Umbilical cord (tissue), 1 donor: ENCODE measurements at regions not wholly inside any gene's neighbourhood (a gene's known extent, or its start where the extent isn't known, plus 50 kb on each side); places are given as distances from the start of the nearest gene placed in this dataset.

Source experiments
- DNase-seq: peaks from one replicate; pipeline ENCODE4 v3.0.0-alpha.2; 2015; ENCODE audit warnings: low spot score

DNA sequence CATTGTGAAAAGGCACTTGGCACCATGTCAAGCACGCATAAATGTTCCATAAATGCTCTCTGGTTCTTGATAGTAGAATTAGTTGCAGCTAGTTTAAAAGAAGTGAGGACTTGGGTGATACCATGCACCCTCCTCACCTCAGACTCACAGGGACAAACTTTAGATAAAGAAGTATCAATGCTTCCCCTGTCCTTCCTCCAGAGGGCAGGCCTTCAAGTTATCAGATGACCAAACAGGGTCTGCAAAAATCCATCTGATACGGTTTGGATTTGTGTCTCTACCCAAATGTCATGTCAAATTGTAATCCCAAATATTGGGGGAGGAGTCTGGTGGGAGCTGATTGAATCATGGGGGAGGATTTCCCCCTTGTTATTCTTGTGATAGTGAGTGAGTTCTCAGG is 54.1 kb downstream of the C1QL2 start:
- no peak for DNase-seq

GRCh38 chr2:119102964-119103363 is 55.6 kb downstream of the C1QL2 start:
- no peak for DNase-seq

DNA sequence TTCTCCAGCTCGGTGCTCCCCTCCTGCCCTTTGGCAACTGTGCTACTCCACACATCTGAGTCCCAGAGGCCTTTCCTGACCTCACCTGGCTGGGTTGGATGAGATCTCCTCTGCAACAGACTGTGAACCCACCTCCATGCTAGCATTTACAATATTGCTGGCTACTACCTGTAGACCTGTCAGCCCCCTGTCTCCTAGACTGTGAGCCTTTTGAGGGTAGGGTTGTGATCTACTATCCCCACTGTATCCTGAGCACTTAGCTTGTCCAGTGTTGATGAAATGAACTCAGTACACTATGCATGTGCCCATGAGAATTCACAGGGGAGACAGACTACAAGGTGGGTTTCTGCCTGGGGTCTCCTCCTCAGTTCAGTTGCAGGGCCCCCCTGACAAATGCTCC is 70.1 kb downstream of the C1QL2 start:
- DNase-seq: no peak

DNA sequence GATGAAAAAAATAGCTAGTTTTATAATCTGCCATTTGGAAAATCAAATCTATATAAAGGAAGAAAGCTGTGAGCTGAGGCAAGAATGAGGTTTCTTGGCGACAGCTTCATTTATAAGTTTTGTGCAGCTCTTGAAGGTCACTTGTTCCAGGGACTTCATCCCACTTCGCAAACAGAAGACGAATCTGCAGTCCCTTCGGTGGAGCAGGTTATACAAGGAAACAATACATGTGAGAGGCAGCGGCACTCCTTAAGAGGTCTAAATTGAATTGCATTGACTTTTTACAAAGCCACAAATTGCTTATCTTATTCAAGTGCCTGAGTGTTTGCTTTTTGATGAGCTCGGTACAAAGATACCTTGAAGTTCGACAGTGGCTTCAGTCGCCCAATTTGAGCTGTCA is 72.2 kb downstream of the C1QL2 start:
- DNase-seq: no peak

GRCh38 chr2:119085613-119086012 is 72.9 kb downstream of the C1QL2 start:
- DNase-seq: peak; percentile 35

DNA sequence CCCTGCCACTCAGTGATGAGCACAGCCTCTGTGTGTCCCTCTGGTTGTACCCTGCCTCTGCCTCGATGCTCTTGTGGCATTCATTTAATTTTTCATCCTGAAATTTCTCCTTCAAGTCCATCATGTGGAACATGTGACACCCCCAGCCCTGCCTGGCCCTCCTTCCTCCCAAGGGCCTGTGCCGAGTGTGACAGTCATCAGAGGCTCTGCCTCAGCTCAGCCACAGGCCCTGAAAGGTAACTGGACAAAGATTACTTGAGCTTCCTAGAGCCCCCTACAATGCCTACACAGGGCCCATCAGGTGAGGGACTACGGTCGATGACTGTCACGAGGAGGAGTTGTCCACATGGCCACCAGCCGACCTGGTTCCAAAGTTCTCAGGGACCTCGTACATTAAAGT is 75.1 kb downstream of the C1QL2 start:
- DNase-seq: no peak

- no peak for DNase-seq
These were observed 75.6 kb downstream of the C1QL2 start for GRCh38 chr2:119082821-119083400.

- no peak for DNase-seq
These were observed 79.8 kb downstream of the C1QL2 start for GRCh38 chr2:119078796-119079195.

- DNase-seq: no peak
These were observed 81.8 kb downstream of the C1QL2 start for GRCh38 chr2:119076713-119077112.

- no peak for DNase-seq
These were observed 85.3 kb downstream of the C1QL2 start for GRCh38 chr2:119073213-119073612.

DNA sequence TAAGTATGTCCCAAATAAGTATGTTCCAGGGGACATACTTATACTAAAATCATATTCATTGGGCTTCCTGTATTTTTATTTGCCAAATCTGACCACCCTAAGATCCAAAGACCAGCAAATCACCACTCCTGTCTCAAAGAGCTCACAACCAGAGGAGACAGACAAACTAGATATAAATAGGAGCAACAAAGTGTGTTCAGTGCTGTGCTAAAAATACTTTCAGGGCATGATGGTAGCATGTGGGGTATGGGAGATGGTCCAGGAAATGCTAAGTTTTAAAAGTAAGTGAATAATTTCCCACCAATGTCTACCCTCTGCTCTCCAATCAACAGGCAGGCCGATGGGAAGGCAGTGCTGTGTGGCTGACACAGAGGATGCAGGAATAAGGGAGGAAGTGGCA is 87.1 kb downstream of the C1QL2 start:
- no peak for DNase-seq

DNA sequence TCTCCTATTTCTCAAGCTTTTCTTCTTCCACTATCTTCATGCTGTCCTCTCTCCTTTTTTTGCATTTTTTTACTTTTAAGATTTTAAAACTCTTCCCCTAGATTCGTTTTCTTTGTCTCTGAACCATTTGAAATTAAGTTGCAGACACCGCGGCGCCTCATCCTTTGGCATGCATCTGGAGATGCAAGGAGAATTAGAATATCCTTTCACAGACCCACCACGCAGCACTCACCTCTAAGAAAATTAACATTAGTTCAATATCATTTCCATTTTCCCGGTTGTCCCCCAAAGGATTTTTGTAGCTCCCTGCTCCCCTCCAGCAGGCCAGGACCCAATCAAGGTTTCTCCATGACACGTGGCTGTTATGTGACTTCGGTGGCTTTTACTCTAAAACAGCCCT is 88.8 kb downstream of the C1QL2 start:
- DNase-seq: no peak

DNA sequence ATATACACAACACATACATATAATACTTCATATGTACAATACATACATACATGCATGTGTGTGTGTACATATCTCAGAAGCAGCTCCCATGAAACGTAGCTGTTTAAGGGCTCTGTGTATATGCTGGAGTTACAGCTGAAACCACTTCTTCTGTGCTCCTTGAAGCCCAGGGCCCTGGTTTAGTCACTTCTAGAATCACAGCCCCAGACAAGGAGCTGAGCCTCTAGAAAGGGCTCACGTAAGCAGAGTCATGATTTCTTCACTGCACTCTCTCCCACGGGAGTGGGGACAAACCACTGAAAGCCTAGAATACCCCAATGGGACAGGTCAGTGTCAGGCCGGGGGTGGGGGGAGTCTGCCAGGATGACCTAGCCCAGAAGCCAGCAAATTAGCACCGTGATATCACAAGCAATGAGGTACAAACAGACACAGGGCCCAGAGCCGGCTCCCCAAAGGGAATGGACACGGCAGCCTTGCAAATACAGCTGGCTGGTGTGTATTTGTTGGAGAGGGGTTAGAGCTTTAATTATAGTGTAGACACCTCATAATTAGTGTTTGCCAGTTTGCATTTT is 90.3 kb downstream of the C1QL2 start:
- DNase-seq: no peak

DNA sequence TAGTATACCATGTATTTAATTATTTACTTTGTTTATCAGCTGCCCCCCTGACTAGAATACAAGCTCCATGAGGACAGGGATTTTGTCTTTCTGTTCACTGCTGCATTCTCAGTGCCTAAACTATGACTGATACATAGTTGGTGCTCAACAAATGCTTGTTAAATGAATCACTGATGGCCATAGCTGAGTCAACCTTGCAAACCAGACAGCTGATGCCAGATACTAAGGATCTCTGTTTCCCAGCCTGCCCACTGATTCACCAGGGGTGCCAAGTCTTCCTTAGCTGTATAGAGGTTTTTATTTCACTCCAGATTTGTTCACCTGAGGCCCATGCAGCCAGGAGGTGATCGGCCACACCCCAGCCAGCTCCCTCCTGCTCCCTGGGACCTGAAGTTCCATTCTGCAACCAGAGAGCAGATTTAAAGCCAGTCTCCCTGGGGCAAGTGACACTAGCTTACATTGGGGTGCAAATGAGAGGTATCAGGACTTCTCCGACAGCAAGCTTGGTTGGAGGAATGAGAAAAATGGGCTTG is 92.2 kb downstream of the C1QL2 start:
- DNase-seq: no peak

GRCh38 chr2:119065146-119065545 is 93.4 kb downstream of the C1QL2 start:
- no peak for DNase-seq

DNA sequence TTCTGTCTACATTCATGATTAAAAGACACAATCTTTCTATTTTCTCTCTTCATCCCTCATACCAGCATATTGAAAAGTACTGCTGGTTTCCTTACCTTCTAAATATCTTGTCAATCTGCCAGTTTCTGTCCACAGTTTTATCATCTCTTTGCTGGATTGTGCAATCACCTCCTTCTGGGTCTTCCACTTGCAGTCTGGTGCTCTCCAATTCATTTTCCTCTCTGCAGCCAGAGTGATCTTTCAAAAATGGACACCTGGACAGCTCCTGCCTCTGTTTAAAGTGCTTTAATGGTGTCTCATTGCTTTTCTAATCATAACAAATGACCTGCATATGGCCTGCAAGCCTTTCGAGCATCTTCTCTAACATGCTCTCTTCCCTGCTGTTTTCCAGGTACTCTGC is 94.0 kb downstream of the C1QL2 start:
- DNase-seq: peak; percentile 6

DNA sequence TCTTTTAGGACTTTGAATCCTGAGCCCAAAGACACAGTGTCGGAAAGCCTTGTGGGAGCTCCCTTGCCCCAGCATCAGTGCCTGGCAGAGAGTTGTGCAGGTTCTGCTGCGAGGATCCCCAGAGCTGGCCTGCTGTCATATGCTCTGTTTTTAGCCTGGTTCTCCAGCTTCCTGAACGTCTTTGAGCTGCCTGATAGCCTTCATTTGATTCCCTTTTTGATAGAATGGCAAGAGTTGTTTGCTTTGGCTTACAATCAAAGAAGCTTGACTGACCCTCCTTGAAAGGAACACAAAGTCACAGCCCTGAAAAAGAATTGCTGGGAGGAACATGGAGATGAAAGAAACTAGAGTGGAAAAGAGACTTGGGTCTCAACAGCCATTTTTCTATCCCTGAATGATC is 95.4 kb downstream of the C1QL2 start:
- DNase-seq: no peak

GRCh38 chr2:119062652-119063051 is 95.9 kb downstream of the C1QL2 start:
- no peak for DNase-seq

- DNase-seq: no peak
These were observed 96.4 kb downstream of the C1QL2 start for GRCh38 chr2:119062179-119062578.

GRCh38 chr2:119059940-119060339 is 98.6 kb downstream of the C1QL2 start:
- no peak for DNase-seq

GRCh38 chr2:119059287-119059686 is 99.3 kb downstream of the C1QL2 start:
- no peak for DNase-seq

GRCh38 chr2:119053700-119054436 is 104.7 kb downstream of the C1QL2 start:
- no peak for DNase-seq

GRCh38 chr2:119051263-119051662 is 107.3 kb downstream of the C1QL2 start:
- no peak for DNase-seq
